GM19043 (cell line): ENCODE measurements at regions not wholly inside any gene's neighbourhood (a gene's known extent, or its start where the extent isn't known, plus 50 kb on each side); places are given as distances from the start of the nearest gene placed in this dataset.
A peak's percentile ranks its signal among the peaks of the same experiment; 100 is the strongest.

Source experiments
- ATAC-seq: cut with Tn5 transposase; IDR thresholded peaks from one replicate; pipeline ENCODE4 v1.9.1; 2021; ENCODE audit warnings: low read depth; ENCODE audit not compliant: unreplicated experiment

GRCh38 chr10:91127341-91128082 lies 93.0 kb upstream of the PCGF5 start:
- no peak for ATAC-seq

- no peak for ATAC-seq
These were observed 85.3 kb upstream of the PCGF5 start for GRCh38 chr10:91135113-91135512.

- ATAC-seq = no peak
These were observed 83.3 kb upstream of the PCGF5 start for GRCh38 chr10:91137011-91137643.

- no peak for ATAC-seq
These were observed 82.6 kb upstream of the PCGF5 start for GRCh38 chr10:91137822-91138221.

GRCh38 chr10:91140995-91141549 lies 79.4 kb upstream of the PCGF5 start:
- no peak for ATAC-seq

- ATAC-seq = no peak
These were observed 75.5 kb upstream of the PCGF5 start for GRCh38 chr10:91144961-91145360.

GRCh38 chr10:91146146-91146545 lies 74.3 kb upstream of the PCGF5 start:
- ATAC-seq = no peak

- ATAC-seq = no peak
These were observed 70.9 kb upstream of the PCGF5 start for GRCh38 chr10:91149550-91149949.

- ATAC-seq = no peak
These were observed 69.8 kb upstream of the PCGF5 start for GRCh38 chr10:91150631-91151030.

- ATAC-seq = no peak
These were observed 67.0 kb upstream of the PCGF5 start for GRCh38 chr10:91153508-91153907.

GRCh38 chr10:91154842-91155241 lies 65.6 kb upstream of the PCGF5 start:
- ATAC-seq = no peak

- no peak for ATAC-seq
These were observed 64.3 kb upstream of the PCGF5 start for GRCh38 chr10:91156196-91156595.

- ATAC-seq = no peak
These were observed 61.1 kb upstream of the PCGF5 start for GRCh38 chr10:91159254-91159783.

GRCh38 chr10:91162050-91162494 lies 58.4 kb upstream of the PCGF5 start:
- no peak for ATAC-seq

GRCh38 chr10:91162495-91163268 lies 57.8 kb upstream of the PCGF5 start:
- peak; percentile 47 for ATAC-seq

GRCh38 chr10:91163269-91163868 lies 57.1 kb upstream of the PCGF5 start:
- peak; percentile 38 for ATAC-seq

GRCh38 chr10:91163869-91164474 lies 56.5 kb upstream of the PCGF5 start:
- peak; percentile 10 for ATAC-seq

GRCh38 chr10:91164520-91165065 lies 55.9 kb upstream of the PCGF5 start:
- no peak for ATAC-seq

- no peak for ATAC-seq
These were observed 53.1 kb upstream of the PCGF5 start for GRCh38 chr10:91167406-91167805.

- no peak for ATAC-seq
These were observed 50.0 kb upstream of the PCGF5 start for GRCh38 chr10:91170418-91170817.
